Suprapubic skin (tissue), 4 donors: ENCODE measurements at regions not wholly inside any gene's neighbourhood (a gene's known extent, or its start where the extent isn't known, plus 50 kb on each side); places are given as distances from the start of the nearest gene placed in this dataset.

Source experiments
- EP300 ChIP-seq: sonication (generic); formaldehyde crosslinking; IDR thresholded peaks from one replicate; pipeline ENCODE4 v1.6.1; 2017; ENCODE audit warnings: antibody characterized with exemption
- POLR2A ChIP-seq, 2 donors: fragments of 450-650 bp; IDR thresholded peaks; one replicate each; pipeline ENCODE4 v1.6.1; 2017; ENCODE audit warnings: antibody characterized with exemption in 2 of 2, mild to moderate bottlenecking in 2 of 2, moderate library complexity in 2 of 2
- POLR2AphosphoS5 ChIP-seq, 3 donors: sonication (generic); formaldehyde crosslinking; IDR thresholded peaks; one replicate each; pipeline ENCODE4 v1.6.1; 2017; ENCODE audit warnings: antibody characterized with exemption in 3 of 3
- TF ChIP-seq, protein P1 (sequence below), 2 donors: fragments of 200-600 bp in 1 of 2; fragments of 450-650 bp in 1 of 2; sonication (generic) in 1 of 2; IDR thresholded peaks; one replicate each; pipeline ENCODE4 v1.5.1; 2016 to 2019; ENCODE audit warnings: antibody characterized with exemption in 2 of 2, mild to moderate bottlenecking in 1 of 2, moderate library complexity in 1 of 2

DNA sequence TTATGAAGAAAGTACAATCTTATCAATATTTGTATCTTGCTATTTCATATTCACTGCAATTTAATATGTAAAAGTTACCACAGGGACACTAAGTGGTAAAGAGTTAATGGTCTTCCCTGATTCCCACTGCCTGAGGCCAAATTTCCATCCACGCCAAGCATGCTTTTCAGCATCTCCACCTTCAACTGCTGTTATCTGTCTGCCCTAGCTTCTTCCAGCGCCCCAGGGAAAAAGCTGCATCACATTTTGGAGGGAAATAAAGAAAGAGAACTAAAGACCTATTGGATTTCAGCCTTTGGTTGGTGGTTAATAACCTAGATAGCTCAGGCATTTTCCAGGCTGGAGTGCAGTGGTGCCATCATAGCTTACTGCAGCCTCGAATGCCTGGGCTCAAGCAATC is 61.3 kb upstream of the NKX2-2 start:
- TF ChIP-seq EP300 (no peak), POLR2AphosphoS5 (IDR thresholded peaks at IDR 0.05) (no peak), POLR2A (IDR thresholded peaks at IDR 0.05) (no peak)
- TF ChIP-seq, protein P1, sequence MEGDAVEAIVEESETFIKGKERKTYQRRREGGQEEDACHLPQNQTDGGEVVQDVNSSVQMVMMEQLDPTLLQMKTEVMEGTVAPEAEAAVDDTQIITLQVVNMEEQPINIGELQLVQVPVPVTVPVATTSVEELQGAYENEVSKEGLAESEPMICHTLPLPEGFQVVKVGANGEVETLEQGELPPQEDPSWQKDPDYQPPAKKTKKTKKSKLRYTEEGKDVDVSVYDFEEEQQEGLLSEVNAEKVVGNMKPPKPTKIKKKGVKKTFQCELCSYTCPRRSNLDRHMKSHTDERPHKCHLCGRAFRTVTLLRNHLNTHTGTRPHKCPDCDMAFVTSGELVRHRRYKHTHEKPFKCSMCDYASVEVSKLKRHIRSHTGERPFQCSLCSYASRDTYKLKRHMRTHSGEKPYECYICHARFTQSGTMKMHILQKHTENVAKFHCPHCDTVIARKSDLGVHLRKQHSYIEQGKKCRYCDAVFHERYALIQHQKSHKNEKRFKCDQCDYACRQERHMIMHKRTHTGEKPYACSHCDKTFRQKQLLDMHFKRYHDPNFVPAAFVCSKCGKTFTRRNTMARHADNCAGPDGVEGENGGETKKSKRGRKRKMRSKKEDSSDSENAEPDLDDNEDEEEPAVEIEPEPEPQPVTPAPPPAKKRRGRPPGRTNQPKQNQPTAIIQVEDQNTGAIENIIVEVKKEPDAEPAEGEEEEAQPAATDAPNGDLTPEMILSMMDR (IDR thresholded peaks at IDR 0.05), result no peak
